ENCODE measurements at regions not wholly inside any gene's neighbourhood (a gene's known extent, or its start where the extent isn't known, plus 50 kb on each side); places are given as distances from the start of the nearest gene placed in this dataset.

GRCh38 chr7:12741951-12742575 lies 54.6 kb downstream of the ARL4A start:
- peak; percentile 37 for DNase-seq (ENCODE audit: low read depth)

- DNase-seq (ENCODE audit: low read depth), result no peak
Observed at GRCh38 chr7:12746211-12746610, 58.8 kb downstream of the ARL4A start.

GRCh38 chr7:12747687-12748306 lies 60.4 kb downstream of the ARL4A start:
- DNase-seq (ENCODE audit: low read depth), result peak; percentile 75

GRCh38 chr7:12749069-12749468 lies 61.6 kb downstream of the ARL4A start:
- DNase-seq (ENCODE audit: low read depth), result no peak

GRCh38 chr7:12749746-12750145 lies 62.3 kb downstream of the ARL4A start:
- no peak for DNase-seq (ENCODE audit: low read depth)

- no peak for DNase-seq (ENCODE audit: low read depth)
Observed at GRCh38 chr7:12751764-12752163, 64.3 kb downstream of the ARL4A start.

GRCh38 chr7:12754179-12754578 lies 66.7 kb downstream of the ARL4A start:
- DNase-seq (ENCODE audit: low read depth), result no peak

GRCh38 chr7:12756821-12757220 lies 69.4 kb downstream of the ARL4A start:
- peak; percentile 58 for DNase-seq (ENCODE audit: low read depth)

- DNase-seq (ENCODE audit: low read depth), result peak; percentile 34
Observed at GRCh38 chr7:12757443-12757842, 70.0 kb downstream of the ARL4A start.

GRCh38 chr7:12759151-12759550 lies 71.7 kb downstream of the ARL4A start:
- DNase-seq (ENCODE audit: low read depth), result no peak

- DNase-seq (ENCODE audit: low read depth), result no peak
Observed at GRCh38 chr7:12761111-12761510, 73.7 kb downstream of the ARL4A start.

- no peak for DNase-seq (ENCODE audit: low read depth)
Observed at GRCh38 chr7:12761691-12762090, 74.3 kb downstream of the ARL4A start.

GRCh38 chr7:12764458-12764891 lies 77.0 kb downstream of the ARL4A start:
- DNase-seq (ENCODE audit: low read depth), result no peak

GRCh38 chr7:12765431-12766100 lies 78.1 kb downstream of the ARL4A start:
- no peak for DNase-seq (ENCODE audit: low read depth)

GRCh38 chr7:12766416-12766815 lies 79.0 kb downstream of the ARL4A start:
- no peak for DNase-seq (ENCODE audit: low read depth)

- no peak for DNase-seq (ENCODE audit: low read depth)
Observed at GRCh38 chr7:12768948-12769347, 81.5 kb downstream of the ARL4A start.

- no peak for DNase-seq (ENCODE audit: low read depth)
Observed at GRCh38 chr7:12769444-12769843, 82.0 kb downstream of the ARL4A start.

GRCh38 chr7:12770227-12770975 lies 83.0 kb downstream of the ARL4A start:
- no peak for DNase-seq (ENCODE audit: low read depth)

GRCh38 chr7:12771378-12771877 lies 84.0 kb downstream of the ARL4A start:
- DNase-seq (ENCODE audit: low read depth), result no peak

GRCh38 chr7:12772768-12773167 lies 85.3 kb downstream of the ARL4A start:
- DNase-seq (ENCODE audit: low read depth), result no peak

- no peak for DNase-seq (ENCODE audit: low read depth)
Observed at GRCh38 chr7:12777257-12777656, 89.8 kb downstream of the ARL4A start.

GRCh38 chr7:12779947-12780346 lies 92.5 kb downstream of the ARL4A start:
- no peak for DNase-seq (ENCODE audit: low read depth)
